ENCODE measurements at regions not wholly inside any gene's neighbourhood (a gene's known extent, or its start where the extent isn't known, plus 50 kb on each side); places are given as distances from the start of the nearest gene placed in this dataset.
A peak's percentile ranks its signal among the peaks of the same experiment; 100 is the strongest.

DNA sequence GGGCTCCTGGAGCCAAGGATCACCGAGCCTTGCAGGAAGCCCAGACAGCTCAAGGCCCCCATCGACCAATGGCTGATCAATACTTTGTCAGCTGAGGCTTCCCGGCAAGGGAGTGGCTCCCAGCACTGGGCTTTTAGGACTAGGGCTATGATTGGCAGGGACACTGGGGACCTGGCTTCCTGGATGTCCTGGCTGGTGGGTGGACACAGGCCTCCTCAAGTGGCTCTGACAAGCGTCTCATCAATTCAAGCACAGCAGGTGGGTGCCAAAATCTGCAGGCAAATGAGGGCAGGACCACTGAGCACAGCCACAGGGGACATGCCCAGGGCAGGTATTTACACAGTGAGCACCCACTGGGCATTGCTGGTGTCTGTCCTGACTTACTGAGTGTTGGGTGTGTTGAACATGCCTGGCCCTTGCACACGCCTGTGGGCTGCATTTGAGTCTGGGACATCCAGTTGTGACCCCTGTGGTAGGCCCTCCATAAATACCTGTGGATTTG, 420.1 kb upstream of the SULF2 start:
- ATAC-seq (no peak), DNase-seq (ENCODE audit: low spot score) (no peak)
- POLR2A ChIA-PET: no interaction called here
- CTCF ChIA-PET: no interaction called here
- Mint-ChIP-seq H3K9me3 (no peaks in the 10 kb centered on the region), H3K36me3 (no peaks in the 10 kb centered on the region), H3K27me3 (ENCODE audit: low read depth) (no peaks in the 10 kb centered on the region), H3K27ac (no peak overlapping the region), H3K4me1 (no peaks in the 10 kb centered on the region), H3K4me3 (no peak overlapping the region)
- TF ChIP-seq, protein P1, sequence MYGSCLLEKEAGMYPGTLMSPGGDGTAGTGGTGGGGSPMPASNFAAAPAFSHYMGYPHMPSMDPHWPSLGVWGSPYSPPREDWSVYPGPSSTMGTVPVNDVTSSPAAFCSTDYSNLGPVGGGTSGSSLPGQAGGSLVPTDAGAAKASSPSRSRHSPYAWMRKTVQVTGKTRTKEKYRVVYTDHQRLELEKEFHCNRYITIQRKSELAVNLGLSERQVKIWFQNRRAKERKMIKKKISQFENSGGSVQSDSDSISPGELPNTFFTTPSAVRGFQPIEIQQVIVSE (CRISPR knock-in tag; IDR thresholded peaks at IDR 0.05; ENCODE audit: borderline replicate concordance): no peak
- TF ChIP-seq, protein P2, sequence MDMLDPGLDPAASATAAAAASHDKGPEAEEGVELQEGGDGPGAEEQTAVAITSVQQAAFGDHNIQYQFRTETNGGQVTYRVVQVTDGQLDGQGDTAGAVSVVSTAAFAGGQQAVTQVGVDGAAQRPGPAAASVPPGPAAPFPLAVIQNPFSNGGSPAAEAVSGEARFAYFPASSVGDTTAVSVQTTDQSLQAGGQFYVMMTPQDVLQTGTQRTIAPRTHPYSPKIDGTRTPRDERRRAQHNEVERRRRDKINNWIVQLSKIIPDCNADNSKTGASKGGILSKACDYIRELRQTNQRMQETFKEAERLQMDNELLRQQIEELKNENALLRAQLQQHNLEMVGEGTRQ (CRISPR knock-in tag; IDR thresholded peaks at IDR 0.05): 0 out of 2 replicates have a peak, but pooled peaks have one; percentile 15

DNA sequence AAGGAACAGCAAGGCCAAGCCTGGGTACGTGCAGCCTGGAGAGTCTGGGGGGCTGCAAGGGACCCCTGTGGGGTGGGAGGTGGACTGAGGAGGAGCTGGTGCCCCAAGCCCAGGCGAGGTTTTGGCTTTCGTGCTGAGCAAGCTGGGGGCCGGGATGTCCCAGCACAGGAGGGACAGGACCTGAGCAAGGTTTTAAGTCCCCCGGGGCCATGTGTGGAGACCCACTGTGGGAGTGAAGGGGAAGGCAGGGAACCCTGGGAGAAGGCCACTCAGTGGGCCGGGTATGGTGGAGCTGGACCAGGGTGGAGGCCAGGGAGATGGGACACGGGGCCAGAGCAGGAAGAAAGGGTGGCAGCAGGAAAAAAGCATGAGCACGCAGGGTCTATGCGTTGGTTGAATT, 419.2 kb upstream of the SULF2 start:
- Mint-ChIP-seq H3K27ac (no peak overlapping the region), H3K27me3 (ENCODE audit: low read depth) (no peaks in the 10 kb centered on the region), H3K4me1 (no peaks in the 10 kb centered on the region), H3K4me3 (no peak overlapping the region), H3K36me3 (no peaks in the 10 kb centered on the region), H3K9me3 (no peaks in the 10 kb centered on the region)
- TF ChIP-seq ELF4 (CRISPR knock-in tag; IDR thresholded peaks at IDR 0.05; ENCODE audit: low read depth) (no peak), NFATC4 (CRISPR knock-in tag; IDR thresholded peaks at IDR 0.05) (no peak), SOX15 (CRISPR knock-in tag; IDR thresholded peaks at IDR 0.05) (no peak), ATF1 (CRISPR knock-in tag; IDR thresholded peaks at IDR 0.05) (no peak), TEAD1 (CRISPR knock-in tag; IDR thresholded peaks at IDR 0.05) (no peak), ZNF263 (CRISPR knock-in tag; IDR thresholded peaks at IDR 0.05; ENCODE audit: low read depth) (no peak), JUN (CRISPR knock-in tag; IDR thresholded peaks at IDR 0.05) (no peak), GABPB1 (CRISPR knock-in tag; IDR thresholded peaks at IDR 0.05) (no peak), ZNF317 (CRISPR knock-in tag; IDR thresholded peaks at IDR 0.05; ENCODE audit: borderline replicate concordance, low read depth) (no peak), TP53 (CRISPR knock-in tag; IDR thresholded peaks at IDR 0.05) (no peak), NFYB (CRISPR knock-in tag; conservative IDR thresholded peaks at IDR 0.05; ENCODE audit: low read depth) (no peak), RORB (CRISPR knock-in tag; IDR thresholded peaks at IDR 0.05) (no peak), SP1 (CRISPR knock-in tag; conservative IDR thresholded peaks at IDR 0.05) (no peak)
- TF ChIP-seq, protein P2 (CRISPR knock-in tag; IDR thresholded peaks at IDR 0.05): no peak
- TF ChIP-seq, protein P3, sequence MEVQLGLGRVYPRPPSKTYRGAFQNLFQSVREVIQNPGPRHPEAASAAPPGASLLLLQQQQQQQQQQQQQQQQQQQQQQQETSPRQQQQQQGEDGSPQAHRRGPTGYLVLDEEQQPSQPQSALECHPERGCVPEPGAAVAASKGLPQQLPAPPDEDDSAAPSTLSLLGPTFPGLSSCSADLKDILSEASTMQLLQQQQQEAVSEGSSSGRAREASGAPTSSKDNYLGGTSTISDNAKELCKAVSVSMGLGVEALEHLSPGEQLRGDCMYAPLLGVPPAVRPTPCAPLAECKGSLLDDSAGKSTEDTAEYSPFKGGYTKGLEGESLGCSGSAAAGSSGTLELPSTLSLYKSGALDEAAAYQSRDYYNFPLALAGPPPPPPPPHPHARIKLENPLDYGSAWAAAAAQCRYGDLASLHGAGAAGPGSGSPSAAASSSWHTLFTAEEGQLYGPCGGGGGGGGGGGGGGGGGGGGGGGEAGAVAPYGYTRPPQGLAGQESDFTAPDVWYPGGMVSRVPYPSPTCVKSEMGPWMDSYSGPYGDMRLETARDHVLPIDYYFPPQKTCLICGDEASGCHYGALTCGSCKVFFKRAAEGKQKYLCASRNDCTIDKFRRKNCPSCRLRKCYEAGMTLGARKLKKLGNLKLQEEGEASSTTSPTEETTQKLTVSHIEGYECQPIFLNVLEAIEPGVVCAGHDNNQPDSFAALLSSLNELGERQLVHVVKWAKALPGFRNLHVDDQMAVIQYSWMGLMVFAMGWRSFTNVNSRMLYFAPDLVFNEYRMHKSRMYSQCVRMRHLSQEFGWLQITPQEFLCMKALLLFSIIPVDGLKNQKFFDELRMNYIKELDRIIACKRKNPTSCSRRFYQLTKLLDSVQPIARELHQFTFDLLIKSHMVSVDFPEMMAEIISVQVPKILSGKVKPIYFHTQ (CRISPR knock-in tag; IDR thresholded peaks at IDR 0.05): no peak
- TF ChIP-seq, protein P4, sequence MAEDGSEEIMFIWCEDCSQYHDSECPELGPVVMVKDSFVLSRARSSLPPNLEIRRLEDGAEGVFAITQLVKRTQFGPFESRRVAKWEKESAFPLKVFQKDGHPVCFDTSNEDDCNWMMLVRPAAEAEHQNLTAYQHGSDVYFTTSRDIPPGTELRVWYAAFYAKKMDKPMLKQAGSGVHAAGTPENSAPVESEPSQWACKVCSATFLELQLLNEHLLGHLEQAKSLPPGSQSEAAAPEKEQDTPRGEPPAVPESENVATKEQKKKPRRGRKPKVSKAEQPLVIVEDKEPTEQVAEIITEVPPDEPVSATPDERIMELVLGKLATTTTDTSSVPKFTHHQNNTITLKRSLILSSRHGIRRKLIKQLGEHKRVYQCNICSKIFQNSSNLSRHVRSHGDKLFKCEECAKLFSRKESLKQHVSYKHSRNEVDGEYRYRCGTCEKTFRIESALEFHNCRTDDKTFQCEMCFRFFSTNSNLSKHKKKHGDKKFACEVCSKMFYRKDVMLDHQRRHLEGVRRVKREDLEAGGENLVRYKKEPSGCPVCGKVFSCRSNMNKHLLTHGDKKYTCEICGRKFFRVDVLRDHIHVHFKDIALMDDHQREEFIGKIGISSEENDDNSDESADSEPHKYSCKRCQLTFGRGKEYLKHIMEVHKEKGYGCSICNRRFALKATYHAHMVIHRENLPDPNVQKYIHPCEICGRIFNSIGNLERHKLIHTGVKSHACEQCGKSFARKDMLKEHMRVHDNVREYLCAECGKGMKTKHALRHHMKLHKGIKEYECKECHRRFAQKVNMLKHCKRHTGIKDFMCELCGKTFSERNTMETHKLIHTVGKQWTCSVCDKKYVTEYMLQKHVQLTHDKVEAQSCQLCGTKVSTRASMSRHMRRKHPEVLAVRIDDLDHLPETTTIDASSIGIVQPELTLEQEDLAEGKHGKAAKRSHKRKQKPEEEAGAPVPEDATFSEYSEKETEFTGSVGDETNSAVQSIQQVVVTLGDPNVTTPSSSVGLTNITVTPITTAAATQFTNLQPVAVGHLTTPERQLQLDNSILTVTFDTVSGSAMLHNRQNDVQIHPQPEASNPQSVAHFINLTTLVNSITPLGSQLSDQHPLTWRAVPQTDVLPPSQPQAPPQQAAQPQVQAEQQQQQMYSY (CRISPR knock-in tag; IDR thresholded peaks at IDR 0.05): no peak
- TF ChIP-seq, protein P5, sequence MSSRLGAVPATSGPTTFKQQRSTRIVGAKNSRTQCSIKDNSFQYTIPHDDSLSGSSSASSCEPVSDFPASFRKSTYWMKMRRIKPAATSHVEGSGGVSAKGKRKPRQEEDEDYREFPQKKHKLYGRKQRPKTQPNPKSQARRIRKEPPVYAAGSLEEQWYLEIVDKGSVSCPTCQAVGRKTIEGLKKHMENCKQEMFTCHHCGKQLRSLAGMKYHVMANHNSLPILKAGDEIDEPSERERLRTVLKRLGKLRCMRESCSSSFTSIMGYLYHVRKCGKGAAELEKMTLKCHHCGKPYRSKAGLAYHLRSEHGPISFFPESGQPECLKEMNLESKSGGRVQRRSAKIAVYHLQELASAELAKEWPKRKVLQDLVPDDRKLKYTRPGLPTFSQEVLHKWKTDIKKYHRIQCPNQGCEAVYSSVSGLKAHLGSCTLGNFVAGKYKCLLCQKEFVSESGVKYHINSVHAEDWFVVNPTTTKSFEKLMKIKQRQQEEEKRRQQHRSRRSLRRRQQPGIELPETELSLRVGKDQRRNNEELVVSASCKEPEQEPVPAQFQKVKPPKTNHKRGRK (CRISPR knock-in tag; IDR thresholded peaks at IDR 0.05; ENCODE audit: borderline replicate concordance): no peak
- DNase-seq (ENCODE audit: low spot score): no peak
- ChIA-PET POLR2A (no interaction called here), CTCF (no interaction called here)
- ATAC-seq: no peak
